ENCODE measurements at regions not wholly inside any gene's neighbourhood (a gene's known extent, or its start where the extent isn't known, plus 50 kb on each side); places are given as distances from the start of the nearest gene placed in this dataset.

GRCh38 chr15:29612096-29612495 is 210.2 kb downstream of the TJP1 start:
- POLR2A ChIA-PET, result no interaction called here
- no peak for DNase-seq (ENCODE audit: extremely low spot score)
- no peak for TF ChIP-seq CTCF (IDR thresholded peaks at IDR 0.05; ENCODE audit: control extremely low read depth, extremely low read depth, low read depth, missing control alignments)
- CTCF ChIA-PET, result interaction anchor here (0.9 to 1.6 kb wide), 2 partner anchors 14 to 43 kb away, joined by 3 read pairs; no protein-coding TSS in a partner anchor

GRCh38 chr15:29611057-29611456 is 211.2 kb downstream of the TJP1 start:
- no peak for TF ChIP-seq CTCF (IDR thresholded peaks at IDR 0.05; ENCODE audit: control extremely low read depth, extremely low read depth, low read depth, missing control alignments)
- no peak for DNase-seq (ENCODE audit: extremely low spot score)
- ChIA-PET POLR2A (no interaction called here), CTCF (interaction anchor here (0.9 to 1.6 kb wide), 2 partner anchors 15 to 42 kb away, joined by 3 read pairs; no protein-coding TSS in a partner anchor)

GRCh38 chr15:29601811-29602210 is 220.5 kb downstream of the TJP1 start:
- CTCF ChIA-PET, result interaction anchor here (1.4 kb wide), 1 partner anchor 49 kb away, joined by 3 read pairs; no protein-coding TSS in a partner anchor
- POLR2A ChIA-PET, result no interaction called here
- no peak for TF ChIP-seq CTCF (IDR thresholded peaks at IDR 0.05; ENCODE audit: control extremely low read depth, extremely low read depth, low read depth, missing control alignments)
- no peak for DNase-seq (ENCODE audit: extremely low spot score)

- POLR2A ChIA-PET, result no interaction called here
- CTCF ChIA-PET, result no interaction called here
- no peak for DNase-seq (ENCODE audit: extremely low spot score)
- TF ChIP-seq CTCF (IDR thresholded peaks at IDR 0.05; ENCODE audit: control extremely low read depth, extremely low read depth, low read depth, missing control alignments), result no peak
Observed at GRCh38 chr15:29600262-29600661, 222.0 kb downstream of the TJP1 start.

- ChIA-PET CTCF (no interaction called here), POLR2A (no interaction called here)
- no peak for TF ChIP-seq CTCF (IDR thresholded peaks at IDR 0.05; ENCODE audit: control extremely low read depth, extremely low read depth, low read depth, missing control alignments)
- DNase-seq (ENCODE audit: extremely low spot score), result no peak
Observed at GRCh38 chr15:29596266-29596665, 226.0 kb downstream of the TJP1 start.

- ChIA-PET POLR2A (interaction anchor here (0.5 kb wide), 1 partner anchor 14 kb away, joined by 5 read pairs; no protein-coding TSS in a partner anchor), CTCF (no interaction called here)
- no peak for TF ChIP-seq CTCF (IDR thresholded peaks at IDR 0.05; ENCODE audit: control extremely low read depth, extremely low read depth, low read depth, missing control alignments)
- no peak for DNase-seq (ENCODE audit: extremely low spot score)
Observed at GRCh38 chr15:29593629-29594028, 228.6 kb downstream of the TJP1 start.

GRCh38 chr15:29593111-29593510 is 229.2 kb downstream of the TJP1 start:
- TF ChIP-seq CTCF (IDR thresholded peaks at IDR 0.05; ENCODE audit: control extremely low read depth, extremely low read depth, low read depth, missing control alignments), result no peak
- DNase-seq (ENCODE audit: extremely low spot score), result no peak
- POLR2A ChIA-PET, result interaction anchor here (0.5 kb wide), 1 partner anchor 14 kb away, joined by 5 read pairs; no protein-coding TSS in a partner anchor
- CTCF ChIA-PET, result no interaction called here

Data from GM10248 (cell line).